Spinal cord (tissue), 9 donors: ENCODE measurements at regions not wholly inside any gene's neighbourhood (a gene's known extent, or its start where the extent isn't known, plus 50 kb on each side); places are given as distances from the start of the nearest gene placed in this dataset.
"Not testable (repeated sequence)": the region's sequence is repeated elsewhere in the genome, so short reads cannot be mapped to it uniquely, and the experiment has no call there.

Experiments used
- DNase-seq, 6 donors: peaks; one replicate each; pipeline versions ENCODE4 v3.0.0 to v3.0.0-alpha.2; 2013 to 2015; ENCODE audit warnings: low spot score in 6 of 6, low read depth in 4 of 6
- H3K27ac ChIP-seq: one replicate; pipeline ENCODE4 v1.5.1; 2013; ENCODE audit warnings: low read depth, low read length, control low read depth
- H3K27me3 ChIP-seq: one replicate; pipeline ENCODE4 v1.6.1; 2013; ENCODE audit warnings: low read length; ENCODE audit not compliant: control insufficient read depth, insufficient read depth
- H3K36me3 ChIP-seq: one replicate; pipeline ENCODE4 v1.6.1; 2013; ENCODE audit warnings: low read length; ENCODE audit not compliant: control insufficient read depth, insufficient read depth
- H3K4me1 ChIP-seq: one replicate; pipeline ENCODE4 v1.6.1; 2013; ENCODE audit warnings: low read length; ENCODE audit not compliant: control insufficient read depth, insufficient read depth
- H3K4me3 ChIP-seq: one replicate; pipeline ENCODE4 v1.5.1; 2013; ENCODE audit warnings: low read depth, low read length, control low read depth
- H3K9me3 ChIP-seq: one replicate; pipeline ENCODE4 v1.6.1; 2013; ENCODE audit warnings: low read length; ENCODE audit not compliant: control insufficient read depth, insufficient read depth
- WGBS: methylation state at CpG from one replicate; pipeline ENCODE4 v1.1.5; 2013; ENCODE audit warnings: missing lambda C conversion rate; ENCODE audit not compliant: insufficient coverage; 5-methylcytosine and 5-hydroxymethylcytosine counted together
- donor health status: healthy.

DNA sequence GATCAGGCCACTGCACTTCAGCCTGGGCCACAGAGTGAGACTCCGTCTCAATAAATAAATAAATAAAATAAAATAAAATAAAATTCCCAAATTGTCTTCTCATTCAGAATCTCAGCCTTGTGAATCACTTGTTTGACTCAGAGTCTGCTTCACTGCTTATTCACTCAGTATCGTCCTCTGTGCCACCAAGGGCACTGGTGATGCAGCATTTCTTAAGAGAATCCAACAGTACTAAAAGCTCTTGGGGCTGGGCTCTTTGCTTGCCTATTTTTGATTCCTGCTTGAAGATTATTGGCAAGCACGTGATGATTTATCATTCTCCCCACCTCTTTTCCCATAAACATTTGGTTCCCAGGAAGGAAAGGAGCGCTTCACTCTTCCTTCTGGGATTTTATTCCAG lies 54.8 kb upstream of the HMGB1 start:
- WGBS, result 89% methylated on average over 1 of the region's 4 CpGs
- no peaks in the 10 kb centered on the region for H3K9me3 ChIP-seq
- H3K27ac ChIP-seq, result no peak overlapping the region
- H3K36me3 ChIP-seq, result no peaks in the 10 kb centered on the region
- no peak for DNase-seq
- H3K4me3 ChIP-seq, result no peak overlapping the region
- no peaks in the 10 kb centered on the region for H3K4me1 ChIP-seq
- no peaks in the 10 kb centered on the region for H3K27me3 ChIP-seq

DNA sequence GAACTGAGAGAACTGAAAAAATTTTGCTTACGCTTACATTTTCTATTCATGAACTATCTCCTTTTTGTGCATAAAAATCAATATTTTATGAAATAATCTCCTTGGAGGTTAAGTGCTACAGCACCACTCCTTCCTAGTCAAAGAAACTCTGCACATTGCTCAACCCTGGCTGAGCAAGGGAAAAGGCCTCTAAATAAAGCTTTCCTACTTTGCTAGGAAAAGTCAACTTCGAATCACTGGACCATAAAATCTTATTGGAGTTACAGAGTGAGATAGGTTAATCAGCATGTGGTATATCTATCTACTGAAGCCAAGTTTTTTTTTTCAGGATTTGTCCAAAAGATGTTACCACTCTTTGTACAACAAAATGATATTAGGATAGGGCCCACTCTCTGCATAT lies 57.5 kb upstream of the HMGB1 start:
- peak in 1 of 6 donors; percentile 40 for DNase-seq
- no peaks in the 10 kb centered on the region for H3K9me3 ChIP-seq
- no peak overlapping the region for H3K4me3 ChIP-seq
- H3K36me3 ChIP-seq, result no peaks in the 10 kb centered on the region
- no CpG with 5 or more reads among the region's 2 CpGs for WGBS
- no peaks in the 10 kb centered on the region for H3K27me3 ChIP-seq
- no peak overlapping the region for H3K27ac ChIP-seq
- H3K4me1 ChIP-seq, result peaks cover 4% of the 10 kb centered on the region

DNA sequence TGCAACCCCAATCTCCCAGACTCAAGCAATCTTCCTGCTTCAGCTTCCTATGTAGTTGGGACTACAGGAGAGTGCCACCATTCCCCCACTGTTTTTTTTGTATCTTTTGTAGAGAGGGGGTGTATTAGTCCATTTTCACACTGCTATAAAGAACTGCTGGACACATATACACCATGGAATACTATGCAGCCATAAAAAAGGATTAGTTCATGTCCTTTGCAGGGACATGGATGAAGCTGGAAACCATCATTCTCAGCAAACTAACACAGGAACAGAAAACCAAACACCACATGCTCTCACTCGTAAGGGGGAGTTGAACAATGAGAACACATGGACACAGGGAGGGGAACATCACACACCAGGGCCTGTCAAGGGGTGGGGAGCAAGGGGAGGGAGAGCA lies 58.1 kb upstream of the HMGB1 start:
- not testable (repeated sequence) for H3K36me3 ChIP-seq, DNase-seq, H3K9me3 ChIP-seq, H3K4me3 ChIP-seq, H3K4me1 ChIP-seq, H3K27ac ChIP-seq, H3K27me3 ChIP-seq
- WGBS, result no CpG with 5 or more reads among the region's 1 CpG

DNA sequence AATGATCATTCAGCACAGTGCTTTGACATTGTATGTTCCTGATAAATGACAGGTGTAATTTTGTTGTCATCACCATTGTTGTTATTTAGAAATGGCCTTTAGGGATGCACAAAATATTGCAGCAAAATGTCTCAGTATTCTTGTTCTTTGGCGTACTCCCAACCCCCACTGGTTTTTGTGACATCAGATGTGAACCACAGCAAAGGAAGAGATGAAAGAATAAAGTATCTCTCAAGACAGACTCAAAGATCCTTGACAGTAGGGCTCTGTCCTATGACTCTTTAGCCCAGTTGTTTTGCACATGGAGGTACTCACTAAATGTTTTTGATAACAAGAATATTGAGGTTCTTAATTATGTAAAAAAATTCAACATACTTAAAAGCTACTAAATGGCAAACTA lies 59.5 kb upstream of the HMGB1 start:
- not testable (repeated sequence) for H3K9me3 ChIP-seq, DNase-seq, H3K36me3 ChIP-seq, H3K27me3 ChIP-seq, H3K27ac ChIP-seq, H3K4me1 ChIP-seq, H3K4me3 ChIP-seq
- no CpG with 5 or more reads among the region's 1 CpG for WGBS

DNA sequence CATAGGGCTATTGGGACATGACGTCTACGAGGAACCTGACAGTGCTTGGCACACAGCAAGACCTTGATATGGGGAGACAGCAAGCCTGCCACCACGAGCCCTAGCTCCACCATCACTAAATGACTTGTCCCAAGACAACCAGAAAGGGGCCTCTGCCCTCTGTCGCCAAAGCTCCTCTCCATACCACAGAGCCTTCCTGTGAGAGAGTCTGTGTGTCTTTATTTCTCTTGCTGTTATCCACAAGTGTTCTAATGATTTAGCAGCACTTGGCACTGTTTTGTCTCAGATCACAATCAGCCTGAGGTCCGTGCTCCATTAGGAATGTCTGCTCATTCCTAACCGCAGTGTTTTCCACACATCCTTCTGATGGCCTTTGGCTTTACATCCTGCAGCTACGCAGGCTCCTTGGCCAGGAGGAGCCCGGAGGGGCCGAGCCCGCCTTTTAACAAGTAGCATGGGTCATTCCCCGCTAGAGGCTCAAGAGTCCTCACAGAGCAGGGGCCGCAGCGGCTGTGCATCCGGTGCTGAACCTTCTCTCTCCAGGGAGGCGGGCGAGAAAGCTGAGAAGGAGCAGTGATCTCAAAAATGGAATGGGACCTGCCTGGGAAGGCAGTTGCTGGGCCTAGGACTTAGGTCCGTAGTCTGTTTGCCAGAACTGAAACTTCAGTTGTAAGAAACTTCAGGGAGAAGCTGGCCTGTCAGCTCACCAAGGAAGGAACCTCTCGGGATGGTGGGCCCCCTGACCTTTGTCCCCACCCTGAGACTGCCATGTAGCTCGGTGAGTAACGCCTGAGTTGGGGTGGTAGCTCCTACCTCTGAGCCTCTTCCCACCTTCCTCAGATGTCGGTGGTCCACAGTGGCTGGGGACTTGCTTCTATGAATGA lies 61.1 kb upstream of the HMGB1 start:
- Histone ChIP-seq H3K36me3 (no peaks in the 10 kb centered on the region), H3K4me3 (no peak overlapping the region), H3K27me3 (no peaks in the 10 kb centered on the region), H3K4me1 (peaks cover 4% of the 10 kb centered on the region), H3K9me3 (no peaks in the 10 kb centered on the region), H3K27ac (no peak overlapping the region)
- WGBS, result 80% methylated on average over 20 of the region's 21 CpGs
- DNase-seq, result no peak

DNA sequence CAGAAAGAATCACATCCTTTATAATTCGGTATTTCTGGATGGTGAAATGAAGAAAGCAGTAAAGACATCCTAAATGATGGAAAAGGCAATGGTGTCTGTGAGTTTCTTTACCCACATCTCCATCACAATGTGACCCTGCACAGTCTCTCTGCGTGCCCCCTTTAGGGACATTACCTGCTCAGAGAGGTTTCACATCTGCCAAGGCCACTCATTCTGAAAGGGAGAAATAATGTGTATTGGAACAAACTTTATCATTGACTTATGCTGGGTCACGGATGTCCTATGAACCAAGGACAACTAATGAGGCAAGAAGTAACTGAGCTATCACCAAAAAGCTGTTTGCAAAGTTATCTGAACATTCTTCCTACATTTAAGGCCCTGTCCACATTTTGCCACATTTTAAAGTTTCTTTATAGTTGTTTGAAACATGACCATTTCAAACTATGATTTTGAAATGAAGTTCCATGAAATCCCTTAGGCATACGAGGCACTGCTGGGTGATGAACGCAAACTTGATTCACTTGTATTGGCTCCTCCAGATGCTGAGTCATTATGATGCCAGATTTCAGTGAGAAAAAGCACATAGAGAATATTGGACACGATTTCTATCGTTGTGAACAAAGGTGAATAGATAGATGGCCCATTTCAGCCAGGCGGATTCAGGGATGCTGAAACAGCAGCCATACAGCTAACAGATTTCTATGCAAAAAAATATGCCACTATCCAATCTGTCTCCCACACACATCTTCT lies 63.5 kb upstream of the HMGB1 start:
- Histone ChIP-seq H3K27me3 (no peaks in the 10 kb centered on the region), H3K27ac (no peak overlapping the region), H3K4me3 (no peak overlapping the region), H3K9me3 (no peaks in the 10 kb centered on the region), H3K4me1 (peaks cover 4% of the 10 kb centered on the region), H3K36me3 (no peaks in the 10 kb centered on the region)
- DNase-seq, result peak in 1 of 6 donors; percentile 27
- 77% methylated on average over 6 of the region's 8 CpGs for WGBS

DNA sequence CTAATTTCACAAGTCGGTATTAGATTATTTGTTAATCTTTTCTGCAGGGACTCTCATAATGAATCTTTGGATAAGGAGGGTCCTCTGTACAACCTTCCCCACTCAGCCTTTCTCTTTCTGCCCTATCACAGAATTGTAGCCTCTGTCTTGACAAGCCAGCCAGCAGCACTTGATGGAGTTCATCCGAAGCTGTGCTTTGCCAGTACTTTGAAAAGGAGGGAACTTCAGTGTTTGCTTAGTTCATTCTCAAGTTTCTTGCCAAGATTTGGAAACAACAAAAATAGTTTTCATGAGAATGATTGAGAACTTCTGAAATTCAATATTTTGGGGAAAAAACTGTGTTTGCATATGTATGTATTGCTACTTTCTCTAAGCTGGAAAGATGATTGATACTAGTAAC lies 69.3 kb upstream of the HMGB1 start:
- no peaks in the 10 kb centered on the region for H3K27me3 ChIP-seq
- no peak overlapping the region for H3K27ac ChIP-seq
- no peak for DNase-seq
- WGBS, result 83% methylated on average over 1 of the region's 2 CpGs
- H3K9me3 ChIP-seq, result no peaks in the 10 kb centered on the region
- no peaks in the 10 kb centered on the region for H3K4me1 ChIP-seq
- no peaks in the 10 kb centered on the region for H3K36me3 ChIP-seq
- no peak overlapping the region for H3K4me3 ChIP-seq

DNA sequence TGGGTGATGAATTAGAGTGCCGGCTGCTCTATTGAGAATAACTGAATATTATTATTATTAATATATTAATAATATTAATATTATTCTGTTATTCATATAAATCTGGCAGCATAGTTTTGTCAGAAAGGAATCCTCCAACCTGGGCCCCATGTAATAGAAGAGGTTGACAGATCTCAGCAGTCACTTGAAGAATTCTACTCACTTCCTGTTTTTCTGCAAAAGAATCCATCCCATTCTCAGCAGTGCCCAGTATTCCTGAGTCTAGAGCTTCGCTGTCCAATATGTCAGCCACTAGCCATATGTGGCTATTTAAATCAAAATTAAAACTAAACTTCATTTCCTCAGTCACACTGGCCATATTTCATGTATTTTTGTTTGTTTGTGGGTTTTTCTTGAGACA lies 72.4 kb upstream of the USPL1 start:
- no peak for DNase-seq
- no peak overlapping the region for H3K4me3 ChIP-seq
- H3K36me3 ChIP-seq, result peaks cover 4% of the 10 kb centered on the region
- no CpG with 5 or more reads among the region's 2 CpGs for WGBS
- H3K4me1 ChIP-seq, result no peaks in the 10 kb centered on the region
- no peaks in the 10 kb centered on the region for H3K27me3 ChIP-seq
- no peak overlapping the region for H3K27ac ChIP-seq
- no peaks in the 10 kb centered on the region for H3K9me3 ChIP-seq

DNA sequence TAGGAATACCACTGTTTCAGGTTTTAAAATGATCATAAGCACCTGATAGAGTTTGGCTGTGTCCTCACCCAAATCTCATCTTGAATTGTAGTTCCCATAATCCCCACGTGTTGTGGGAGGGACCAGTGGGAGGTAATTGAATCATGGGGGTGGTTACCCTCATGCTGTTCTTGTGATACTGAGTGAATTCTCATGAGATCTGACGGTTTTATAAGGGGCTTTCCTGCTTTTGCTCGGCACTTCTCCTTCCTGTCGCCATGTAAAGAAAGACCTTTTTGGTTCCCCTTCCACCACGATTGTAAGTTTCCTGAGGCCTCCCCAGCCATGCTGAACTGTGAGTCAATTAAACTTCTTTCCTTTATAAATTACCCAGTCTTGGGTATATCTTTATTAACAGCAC lies 69.7 kb upstream of the USPL1 start:
- not testable (repeated sequence) for H3K27ac ChIP-seq, H3K36me3 ChIP-seq, H3K9me3 ChIP-seq, H3K27me3 ChIP-seq, H3K4me1 ChIP-seq, DNase-seq, H3K4me3 ChIP-seq
- WGBS, result 76% methylated on average over 4 of the region's 5 CpGs

DNA sequence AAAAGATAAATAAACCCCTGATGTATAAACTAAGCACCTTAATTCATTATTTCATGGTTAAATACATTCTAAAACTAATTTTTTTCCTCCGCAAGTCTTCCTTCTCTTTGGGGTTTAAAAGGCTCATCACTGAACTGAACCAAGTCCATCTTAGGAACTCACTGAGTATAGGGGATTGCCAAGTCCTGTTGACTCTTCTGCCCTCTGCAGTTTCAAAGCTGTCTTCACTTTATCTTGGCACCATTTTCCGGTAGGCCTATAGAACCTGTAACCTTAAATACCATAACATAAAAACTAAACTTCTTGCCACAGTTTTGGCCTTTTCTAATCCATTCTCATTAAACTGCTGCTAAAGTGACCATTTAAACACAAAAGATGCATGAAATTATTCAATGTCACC lies 66.5 kb upstream of the USPL1 start:
- Histone ChIP-seq H3K27ac (no peak overlapping the region), H3K4me1 (no peaks in the 10 kb centered on the region), H3K9me3 (no peaks in the 10 kb centered on the region), H3K36me3 (no peaks in the 10 kb centered on the region), H3K27me3 (no peaks in the 10 kb centered on the region), H3K4me3 (no peak overlapping the region)
- DNase-seq, result peak in 2 of 6 donors; percentile 26 to 43
- 50% methylated on average over 1 of the region's 2 CpGs for WGBS
